HL-60 (cell line): ENCODE measurements at regions not wholly inside any gene's neighbourhood (a gene's known extent, or its start where the extent isn't known, plus 50 kb on each side); places are given as distances from the start of the nearest gene placed in this dataset.

Source experiments
- DNase-seq, 2 experiments: peaks; one replicate each; pipeline ENCODE4 v3.0.0-alpha.2; 2010 to 2020; ENCODE audit warnings: low read depth in 1 of 2, low spot score in 1 of 2
- H3K27ac ChIP-seq: fragments of 250-450 bp; sonication (Bioruptor Pico); replicated peaks from 2 replicates; pipeline ENCODE4 v1.5.1; 2020; ENCODE audit warnings: mild to moderate bottlenecking, moderate library complexity
- H3K27me3 ChIP-seq: fragments of 250-450 bp; sonication (Bioruptor Pico); 2 replicates; pipeline ENCODE4 v1.5.1; 2021; ENCODE audit warnings: mild to moderate bottlenecking, moderate library complexity; ENCODE audit not compliant: insufficient read depth, poor library complexity, severe bottlenecking
- H3K4me3 ChIP-seq: replicated peaks from 2 replicates; pipeline ENCODE4 v1.5.1; 2011; ENCODE audit warnings: mild to moderate bottlenecking, control low read depth, low read length; ENCODE audit not compliant: insufficient read depth
- CTCF ChIP-seq: IDR thresholded peaks from one replicate; pipeline ENCODE4 v1.5.1; 2011; ENCODE audit warnings: low read length, control low read depth, inconsistent platforms; ENCODE audit not compliant: insufficient read depth
- GABPA ChIP-seq: IDR thresholded peaks from 2 replicates; pipeline ENCODE4 v1.6.1; 2012; ENCODE audit warnings: low read depth
- POLR2AphosphoS5 ChIP-seq: IDR thresholded peaks from 2 replicates; pipeline ENCODE4 v1.6.1; 2012; ENCODE audit warnings: low read depth
- REST ChIP-seq: IDR thresholded peaks from 2 replicates; pipeline ENCODE4 v1.6.1; 2012; ENCODE audit warnings: low read depth; ENCODE audit not compliant: insufficient replicate concordance
- SPI1 ChIP-seq: IDR thresholded peaks from 2 replicates; pipeline ENCODE4 v1.6.1; 2012; ENCODE audit warnings: low read depth, mild to moderate bottlenecking, borderline replicate concordance

GRCh38 chr2:30310371-30310770, 79.0 kb downstream of the LBH start:
- H3K27ac ChIP-seq: no peak overlapping the region
- H3K27me3 ChIP-seq: no peaks in the 10 kb centered on the region
- no peak overlapping the region for H3K4me3 ChIP-seq
- TF ChIP-seq POLR2AphosphoS5 (no peak), CTCF (no peak), REST (no peak), SPI1 (no peak), GABPA (no peak)
- no peak for DNase-seq

- no peaks in the 10 kb centered on the region for H3K27me3 ChIP-seq
- no peak for DNase-seq
- TF ChIP-seq GABPA (no peak), POLR2AphosphoS5 (no peak), REST (no peak), SPI1 (no peak), CTCF (no peak)
- H3K4me3 ChIP-seq: no peak overlapping the region
- H3K27ac ChIP-seq: no peak overlapping the region
These were observed 79.6 kb downstream of the LBH start for GRCh38 chr2:30310955-30311354.

- H3K27ac ChIP-seq: no peak overlapping the region
- H3K4me3 ChIP-seq: no peak overlapping the region
- no peaks in the 10 kb centered on the region for H3K27me3 ChIP-seq
- TF ChIP-seq GABPA: no peak
- no peak for DNase-seq
These were observed 80.4 kb downstream of the LBH start for GRCh38 chr2:30311711-30312110.

- Histone ChIP-seq H3K4me3 (no peak overlapping the region), H3K27ac (no peak overlapping the region), H3K27me3 (no peaks in the 10 kb centered on the region)
- TF ChIP-seq GABPA (no peak), SPI1 (no peak), POLR2AphosphoS5 (no peak), REST (no peak), CTCF (no peak)
- DNase-seq: no peak
These were observed 81.6 kb downstream of the LBH start for GRCh38 chr2:30312916-30313315.
